ENCODE measurements at regions not wholly inside any gene's neighbourhood (a gene's known extent, or its start where the extent isn't known, plus 50 kb on each side); places are given as distances from the start of the nearest gene placed in this dataset.

DNA sequence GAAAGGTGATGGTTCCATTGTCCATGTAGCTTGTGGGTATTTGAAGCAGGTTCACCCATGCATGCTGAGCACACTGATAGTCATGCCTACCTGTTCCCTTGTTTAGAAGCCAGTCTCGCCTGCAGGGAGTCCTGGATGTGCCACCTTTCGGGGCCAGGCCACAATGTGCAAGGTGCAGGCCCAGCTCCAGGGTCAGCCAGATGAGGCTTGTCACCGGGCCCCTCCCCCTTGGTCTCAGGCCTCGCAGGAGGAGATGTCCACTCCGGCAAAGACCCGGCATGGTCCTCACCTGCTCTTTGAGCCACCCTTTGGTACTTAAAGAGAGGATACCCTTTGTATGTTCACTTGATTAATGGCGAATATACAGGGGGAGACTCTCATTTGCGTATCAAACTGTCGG is 140.4 kb upstream of the RTL1 start:
- no peak overlapping the region for H3K4me2 ChIP-seq (ENCODE audit: low read length)
- no peak overlapping the region for H3K9ac ChIP-seq (ENCODE audit: low read length)
- no peaks in the 10 kb centered on the region for H3K27me3 ChIP-seq (ENCODE audit: insufficient read depth, low read length)
- TF ChIP-seq, protein P1, sequence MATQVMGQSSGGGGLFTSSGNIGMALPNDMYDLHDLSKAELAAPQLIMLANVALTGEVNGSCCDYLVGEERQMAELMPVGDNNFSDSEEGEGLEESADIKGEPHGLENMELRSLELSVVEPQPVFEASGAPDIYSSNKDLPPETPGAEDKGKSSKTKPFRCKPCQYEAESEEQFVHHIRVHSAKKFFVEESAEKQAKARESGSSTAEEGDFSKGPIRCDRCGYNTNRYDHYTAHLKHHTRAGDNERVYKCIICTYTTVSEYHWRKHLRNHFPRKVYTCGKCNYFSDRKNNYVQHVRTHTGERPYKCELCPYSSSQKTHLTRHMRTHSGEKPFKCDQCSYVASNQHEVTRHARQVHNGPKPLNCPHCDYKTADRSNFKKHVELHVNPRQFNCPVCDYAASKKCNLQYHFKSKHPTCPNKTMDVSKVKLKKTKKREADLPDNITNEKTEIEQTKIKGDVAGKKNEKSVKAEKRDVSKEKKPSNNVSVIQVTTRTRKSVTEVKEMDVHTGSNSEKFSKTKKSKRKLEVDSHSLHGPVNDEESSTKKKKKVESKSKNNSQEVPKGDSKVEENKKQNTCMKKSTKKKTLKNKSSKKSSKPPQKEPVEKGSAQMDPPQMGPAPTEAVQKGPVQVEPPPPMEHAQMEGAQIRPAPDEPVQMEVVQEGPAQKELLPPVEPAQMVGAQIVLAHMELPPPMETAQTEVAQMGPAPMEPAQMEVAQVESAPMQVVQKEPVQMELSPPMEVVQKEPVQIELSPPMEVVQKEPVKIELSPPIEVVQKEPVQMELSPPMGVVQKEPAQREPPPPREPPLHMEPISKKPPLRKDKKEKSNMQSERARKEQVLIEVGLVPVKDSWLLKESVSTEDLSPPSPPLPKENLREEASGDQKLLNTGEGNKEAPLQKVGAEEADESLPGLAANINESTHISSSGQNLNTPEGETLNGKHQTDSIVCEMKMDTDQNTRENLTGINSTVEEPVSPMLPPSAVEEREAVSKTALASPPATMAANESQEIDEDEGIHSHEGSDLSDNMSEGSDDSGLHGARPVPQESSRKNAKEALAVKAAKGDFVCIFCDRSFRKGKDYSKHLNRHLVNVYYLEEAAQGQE (IDR thresholded peaks at IDR 0.05; ENCODE audit: low read depth), result no peak
- TF ChIP-seq CEBPB (IDR thresholded peaks at IDR 0.05; ENCODE audit: low read depth), result no peak
- no peak for TF ChIP-seq FOSL1 (IDR thresholded peaks at IDR 0.05; ENCODE audit: low read depth)
- no peak for TF ChIP-seq ELF1 (IDR thresholded peaks at IDR 0.05; ENCODE audit: borderline replicate concordance, low read depth)
- TF ChIP-seq SP1 (IDR thresholded peaks at IDR 0.05; ENCODE audit: low read depth), result no peak
- TF ChIP-seq, protein P2, sequence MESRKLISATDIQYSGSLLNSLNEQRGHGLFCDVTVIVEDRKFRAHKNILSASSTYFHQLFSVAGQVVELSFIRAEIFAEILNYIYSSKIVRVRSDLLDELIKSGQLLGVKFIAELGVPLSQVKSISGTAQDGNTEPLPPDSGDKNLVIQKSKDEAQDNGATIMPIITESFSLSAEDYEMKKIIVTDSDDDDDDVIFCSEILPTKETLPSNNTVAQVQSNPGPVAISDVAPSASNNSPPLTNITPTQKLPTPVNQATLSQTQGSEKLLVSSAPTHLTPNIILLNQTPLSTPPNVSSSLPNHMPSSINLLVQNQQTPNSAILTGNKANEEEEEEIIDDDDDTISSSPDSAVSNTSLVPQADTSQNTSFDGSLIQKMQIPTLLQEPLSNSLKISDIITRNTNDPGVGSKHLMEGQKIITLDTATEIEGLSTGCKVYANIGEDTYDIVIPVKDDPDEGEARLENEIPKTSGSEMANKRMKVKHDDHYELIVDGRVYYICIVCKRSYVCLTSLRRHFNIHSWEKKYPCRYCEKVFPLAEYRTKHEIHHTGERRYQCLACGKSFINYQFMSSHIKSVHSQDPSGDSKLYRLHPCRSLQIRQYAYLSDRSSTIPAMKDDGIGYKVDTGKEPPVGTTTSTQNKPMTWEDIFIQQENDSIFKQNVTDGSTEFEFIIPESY (IDR thresholded peaks at IDR 0.05; ENCODE audit: extremely low read depth, insufficient replicate concordance, low read length), result no peak
- TF ChIP-seq ZFX (IDR thresholded peaks at IDR 0.05), result no peak
- TF ChIP-seq RAD21 (IDR thresholded peaks at IDR 0.05; ENCODE audit: low read depth), result no peak
- no peak for TF ChIP-seq POLR2A (IDR thresholded peaks at IDR 0.05; ENCODE audit: borderline replicate concordance, extremely low read depth, insufficient read depth, insufficient read length)
- TF ChIP-seq ZNF274 (IDR thresholded peaks at IDR 0.05; ENCODE audit: low read depth, low read length), result no peak
- no peak for TF ChIP-seq TCF7L2 (IDR thresholded peaks at IDR 0.05; ENCODE audit: borderline replicate concordance, extremely low read depth, insufficient read depth, insufficient read length)
- TF ChIP-seq JUND (IDR thresholded peaks at IDR 0.05), result no peak
- TF ChIP-seq EGR1 (IDR thresholded peaks at IDR 0.05; ENCODE audit: low read depth), result no peak
- no peak for TF ChIP-seq EZH2phosphoT487 (IDR thresholded peaks at IDR 0.05; ENCODE audit: borderline replicate concordance)
- no peaks in the 10 kb centered on the region for H3K4me1 ChIP-seq (ENCODE audit: control insufficient read depth in 1 of 2, insufficient read depth in 2 of 2, low read length in 2 of 2)
- no peak overlapping the region for H3K4me3 ChIP-seq (replicated peaks in 1 of 2; ENCODE audit: low read depth in 1 of 2, low read length in 2 of 2)
- DNase-seq (ENCODE audit: low read depth, low spot score) (no peak), ATAC-seq (no peak)
- intact Hi-C loops (cut with micrococcal nuclease), result no loop called here
- no peaks in the 10 kb centered on the region for H3K36me3 ChIP-seq (ENCODE audit: control insufficient read depth in 1 of 2, insufficient read depth in 2 of 2, low read length in 2 of 2)
- H3K9me3 ChIP-seq (ENCODE audit: control insufficient read depth in 1 of 2, insufficient read depth in 1 of 2, low read depth in 1 of 2, low read length in 2 of 2), result no peaks in the 10 kb centered on the region
- ChIA-PET POLR2A (no interaction called here), RAD21 (ENCODE audit: low non-redundant PET in 1 of 2, low total read pairs in 2 of 2, uncharacterized antibody in 2 of 2, unreplicated experiment in 2 of 2) (no interaction called here), CTCF (no interaction called here)
- H4K20me1 ChIP-seq (ENCODE audit: insufficient read depth), result no peaks in the 10 kb centered on the region
- BruUV-seq (replicated peaks), result no TSS peak
- H2AFZ ChIP-seq (ENCODE audit: low read depth, low read length, poor library complexity, severe bottlenecking), result no peak overlapping the region
- no peak overlapping the region for H3K27ac ChIP-seq (ENCODE audit: low read depth, low read length)
- no peaks in the 10 kb centered on the region for H3K79me2 ChIP-seq (ENCODE audit: insufficient read depth, low read length)
- no peaks in the 10 kb centered on the region for H3K9me2 ChIP-seq (ENCODE audit: insufficient read depth)
